Osteoblast (primary cell): ENCODE measurements at regions not wholly inside any gene's neighbourhood (a gene's known extent, or its start where the extent isn't known, plus 50 kb on each side); places are given as distances from the start of the nearest gene placed in this dataset.
"Not testable (repeated sequence)": the region's sequence is repeated elsewhere in the genome, so short reads cannot be mapped to it uniquely, and the experiment has no call there.

Source experiments
- DNase-seq: peaks from one replicate; pipeline ENCODE4 v3.0.0; 2011; ENCODE audit warnings: low spot score, mixed read lengths; ENCODE audit not compliant: insufficient read length; ENCODE audit errors: missing footprints
- H2AFZ ChIP-seq: 2 replicates; pipeline ENCODE4 v1.6.0; 2011; ENCODE audit warnings: mild to moderate bottlenecking, low read length
- H3K27ac ChIP-seq: 2 replicates; pipeline ENCODE4 v1.5.1; 2011; ENCODE audit warnings: mild to moderate bottlenecking, low read depth, low read length, moderate library complexity
- H3K27me3 ChIP-seq: 2 replicates; pipeline ENCODE4 v1.6.0; 2012; ENCODE audit warnings: mild to moderate bottlenecking, control low read depth, inconsistent platforms, low read length, moderate library complexity; ENCODE audit not compliant: insufficient read depth
- H3K36me3 ChIP-seq: 2 replicates; pipeline ENCODE4 v1.5.1; 2011; ENCODE audit warnings: mild to moderate bottlenecking, low read length, control low read depth, moderate library complexity; ENCODE audit not compliant: insufficient read depth
- H3K4me1 ChIP-seq: 2 replicates; pipeline ENCODE4 v1.5.1; 2011; ENCODE audit warnings: mild to moderate bottlenecking, low read length, control low read depth, moderate library complexity; ENCODE audit not compliant: insufficient read depth
- H3K4me2 ChIP-seq: 2 replicates; pipeline ENCODE4 v1.6.0; 2011; ENCODE audit warnings: mild to moderate bottlenecking, low read length; ENCODE audit not compliant: insufficient read depth
- H3K4me3 ChIP-seq: fragments of 200-600 bp; sonication (generic); 3 replicates; pipeline ENCODE4 v1.5.1; 2012; ENCODE audit warnings: mild to moderate bottlenecking, low read length, inconsistent platforms; ENCODE audit not compliant: insufficient read depth
- H3K79me2 ChIP-seq: 2 replicates; pipeline ENCODE4 v1.6.0; 2012; ENCODE audit warnings: mild to moderate bottlenecking, low read length, control low read depth, inconsistent platforms; ENCODE audit not compliant: insufficient read depth
- H3K9me3 ChIP-seq: 2 replicates; pipeline ENCODE4 v1.5.1; 2011; ENCODE audit warnings: low read depth, low read length, control low read depth
- H4K20me1 ChIP-seq: 2 replicates; pipeline ENCODE4 v1.6.0; 2012; ENCODE audit warnings: mild to moderate bottlenecking, low read length, control low read depth; ENCODE audit not compliant: insufficient read depth
- TF ChIP-seq, protein P1 (sequence below): IDR thresholded peaks from 2 replicates; pipeline ENCODE4 v1.5.1; 2011; ENCODE audit warnings: mild to moderate bottlenecking, low read depth, low read length, moderate library complexity; ENCODE audit errors: extremely low read depth

DNA sequence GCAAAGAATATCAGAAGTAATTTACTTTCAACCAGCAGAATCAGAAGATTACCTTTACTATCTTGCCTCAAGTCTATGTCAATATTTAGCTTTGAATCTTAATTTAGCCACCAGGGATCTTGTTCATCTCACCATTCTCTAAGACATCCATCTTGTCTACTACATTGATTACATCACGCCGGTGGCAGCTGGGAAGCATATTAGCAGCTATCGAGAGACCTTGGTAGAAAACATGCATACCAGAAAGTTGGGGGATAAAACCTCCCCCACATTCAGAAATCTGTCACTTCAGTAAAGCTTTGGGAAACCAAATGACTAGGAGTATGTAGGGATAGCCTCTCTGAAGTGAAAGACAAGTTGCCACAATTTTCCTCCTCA is 703.8 kb upstream of the FSHR start:
- Histone ChIP-seq H2AFZ (no peak overlapping the region), H3K27ac (no peak overlapping the region), H3K9me3 (peaks cover 5% of the 10 kb centered on the region), H3K79me2 (no peaks in the 10 kb centered on the region), H3K36me3 (no peaks in the 10 kb centered on the region), H4K20me1 (no peaks in the 10 kb centered on the region), H3K4me1 (no peaks in the 10 kb centered on the region), H3K27me3 (no peaks in the 10 kb centered on the region), H3K4me3 (no peak overlapping the region), H3K4me2 (no peak overlapping the region)
- TF ChIP-seq, protein P1, sequence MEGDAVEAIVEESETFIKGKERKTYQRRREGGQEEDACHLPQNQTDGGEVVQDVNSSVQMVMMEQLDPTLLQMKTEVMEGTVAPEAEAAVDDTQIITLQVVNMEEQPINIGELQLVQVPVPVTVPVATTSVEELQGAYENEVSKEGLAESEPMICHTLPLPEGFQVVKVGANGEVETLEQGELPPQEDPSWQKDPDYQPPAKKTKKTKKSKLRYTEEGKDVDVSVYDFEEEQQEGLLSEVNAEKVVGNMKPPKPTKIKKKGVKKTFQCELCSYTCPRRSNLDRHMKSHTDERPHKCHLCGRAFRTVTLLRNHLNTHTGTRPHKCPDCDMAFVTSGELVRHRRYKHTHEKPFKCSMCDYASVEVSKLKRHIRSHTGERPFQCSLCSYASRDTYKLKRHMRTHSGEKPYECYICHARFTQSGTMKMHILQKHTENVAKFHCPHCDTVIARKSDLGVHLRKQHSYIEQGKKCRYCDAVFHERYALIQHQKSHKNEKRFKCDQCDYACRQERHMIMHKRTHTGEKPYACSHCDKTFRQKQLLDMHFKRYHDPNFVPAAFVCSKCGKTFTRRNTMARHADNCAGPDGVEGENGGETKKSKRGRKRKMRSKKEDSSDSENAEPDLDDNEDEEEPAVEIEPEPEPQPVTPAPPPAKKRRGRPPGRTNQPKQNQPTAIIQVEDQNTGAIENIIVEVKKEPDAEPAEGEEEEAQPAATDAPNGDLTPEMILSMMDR: no peak
- no peak for DNase-seq

DNA sequence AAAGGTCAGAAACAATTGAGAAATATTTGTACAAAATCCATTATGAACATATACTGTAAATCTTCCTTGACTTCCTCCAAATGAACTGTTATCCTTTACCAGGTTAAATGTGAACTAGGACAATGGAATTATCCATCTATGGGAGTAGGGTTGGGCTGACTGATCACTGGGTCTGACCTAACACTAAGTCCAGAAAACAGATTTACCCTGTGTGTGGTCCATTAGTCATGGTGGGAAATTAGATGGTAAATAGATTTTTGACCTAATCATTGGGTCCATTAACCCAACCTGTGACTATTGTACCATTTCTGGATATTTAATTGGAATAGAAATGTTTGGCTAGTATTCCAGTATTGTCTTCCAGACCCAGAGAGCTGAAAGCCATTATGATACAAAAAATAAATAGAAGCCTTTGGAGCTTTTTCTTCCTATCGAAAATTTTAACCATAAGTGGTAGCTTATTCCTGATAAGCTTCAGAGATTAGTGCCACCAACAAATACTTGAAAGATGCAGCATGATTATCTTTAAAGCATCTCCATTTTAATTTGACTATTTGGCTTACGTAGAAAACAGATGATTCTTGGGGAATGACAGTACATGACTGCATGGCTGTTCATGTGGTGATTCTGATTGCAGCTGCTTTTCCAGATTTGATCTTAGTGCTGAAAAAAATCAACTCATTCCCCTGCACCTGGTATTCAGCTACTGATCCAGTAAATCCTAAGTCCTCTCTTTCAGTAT is 703.2 kb upstream of the FSHR start:
- Histone ChIP-seq H3K36me3 (no peaks in the 10 kb centered on the region), H3K27ac (no peak overlapping the region), H3K27me3 (no peaks in the 10 kb centered on the region), H3K9me3 (peaks cover 5% of the 10 kb centered on the region), H3K4me3 (no peak overlapping the region), H3K4me1 (no peaks in the 10 kb centered on the region), H2AFZ (no peak overlapping the region), H4K20me1 (no peaks in the 10 kb centered on the region), H3K4me2 (no peak overlapping the region), H3K79me2 (no peaks in the 10 kb centered on the region)
- no peak for DNase-seq
- TF ChIP-seq, protein P1: no peak

DNA sequence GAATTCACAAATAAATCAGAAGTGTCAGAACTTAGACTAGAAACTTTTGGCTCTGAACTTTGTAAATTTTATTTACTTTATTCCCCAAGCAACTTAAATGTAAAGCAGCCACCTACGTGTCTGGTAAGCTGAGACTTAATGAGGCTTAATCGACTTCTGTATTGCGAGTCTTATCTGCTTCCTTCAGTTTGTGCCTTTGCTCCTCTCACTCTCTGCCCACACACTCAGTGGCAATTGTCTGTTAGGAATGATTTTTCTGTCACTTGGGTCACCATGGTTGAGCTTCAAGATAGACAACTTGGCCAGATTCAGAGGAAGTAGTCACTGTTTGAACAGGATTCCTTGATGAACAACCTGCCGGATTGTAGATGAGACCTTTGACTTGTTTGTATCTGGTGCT is 691.4 kb upstream of the FSHR start:
- TF ChIP-seq, protein P1: no peak

DNA sequence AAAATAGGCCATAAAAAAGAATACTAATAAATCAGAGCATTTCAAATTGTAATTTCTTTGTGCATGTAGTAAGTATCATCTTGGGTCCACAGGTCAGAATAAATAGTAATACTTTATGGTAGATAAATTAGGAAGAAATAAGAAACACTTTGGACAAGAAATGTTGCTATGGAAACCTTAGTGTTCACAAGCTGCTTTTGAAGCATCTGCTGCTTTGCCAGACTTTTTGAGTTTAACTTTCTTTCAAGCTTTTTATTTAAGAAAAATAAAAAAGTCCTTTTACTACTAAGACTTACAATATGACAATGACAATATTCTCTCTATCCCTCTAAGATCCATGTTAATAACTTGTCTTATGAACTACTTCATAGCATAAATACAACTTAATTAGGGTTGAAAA is 690.7 kb upstream of the FSHR start:
- H2AFZ ChIP-seq: no peak overlapping the region
- no peak overlapping the region for H3K27ac ChIP-seq
- no peak overlapping the region for H3K4me2 ChIP-seq
- H4K20me1 ChIP-seq: no peaks in the 10 kb centered on the region
- TF ChIP-seq, protein P1: no peak
- no peaks in the 10 kb centered on the region for H3K4me1 ChIP-seq
- no peaks in the 10 kb centered on the region for H3K9me3 ChIP-seq
- no peaks in the 10 kb centered on the region for H3K36me3 ChIP-seq
- H3K4me3 ChIP-seq: no peak overlapping the region
- no peaks in the 10 kb centered on the region for H3K27me3 ChIP-seq
- H3K79me2 ChIP-seq: no peaks in the 10 kb centered on the region
- no peak for DNase-seq

More for the DNA sequence above, 691.4 kb upstream of the FSHR start:
- no peak overlapping the region for H2AFZ ChIP-seq
- no peak overlapping the region for H3K4me3 ChIP-seq
- H3K4me1 ChIP-seq: no peaks in the 10 kb centered on the region
- no peak overlapping the region for H3K27ac ChIP-seq
- no peak overlapping the region for H3K4me2 ChIP-seq
- no peaks in the 10 kb centered on the region for H3K79me2 ChIP-seq
- no peaks in the 10 kb centered on the region for H3K27me3 ChIP-seq
- no peaks in the 10 kb centered on the region for H3K9me3 ChIP-seq
- H3K36me3 ChIP-seq: no peaks in the 10 kb centered on the region
- H4K20me1 ChIP-seq: no peaks in the 10 kb centered on the region
- no peak for DNase-seq

DNA sequence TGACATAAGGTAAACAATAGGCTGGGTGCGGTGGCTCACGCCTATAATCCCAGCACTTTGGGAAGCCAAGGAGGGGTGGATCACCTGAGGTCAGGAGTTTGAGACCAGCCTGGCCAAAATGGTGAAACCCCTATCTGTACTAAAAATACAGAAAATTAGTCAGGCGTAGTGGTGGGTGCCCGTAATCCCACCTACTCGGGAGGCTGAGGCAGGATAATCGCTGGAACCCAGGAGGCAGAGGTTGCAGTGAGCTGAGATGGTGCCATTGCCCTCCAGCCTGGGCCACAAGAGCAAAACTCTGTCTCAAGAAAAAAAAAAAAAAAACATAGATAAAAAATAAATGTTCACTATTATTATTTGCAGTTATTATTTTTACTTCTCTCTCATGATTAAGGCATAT is 689.8 kb upstream of the FSHR start:
- H3K4me1 ChIP-seq, H3K27me3 ChIP-seq, H3K79me2 ChIP-seq, H2AFZ ChIP-seq, H3K4me3 ChIP-seq, DNase-seq, H3K27ac ChIP-seq, H4K20me1 ChIP-seq, H3K36me3 ChIP-seq, H3K9me3 ChIP-seq, H3K4me2 ChIP-seq: not testable (repeated sequence)
